BJ (cell line): ENCODE measurements at regions not wholly inside any gene's neighbourhood (a gene's known extent, or its start where the extent isn't known, plus 50 kb on each side); places are given as distances from the start of the nearest gene placed in this dataset.

Source experiments
- CTCF ChIA-PET: fragments of 350-600 bp; formaldehyde crosslinking; extraction: SDS; loops from one replicate; lab custom pipeline; 2021; ENCODE audit warnings: antibody characterized with exemption, inconsistent platforms; lab: Yijun Ruan, JAX
- POLR2A ChIA-PET: fragments of 300-600 bp; sonication (Branson Sonifier 250); formaldehyde crosslinking; extraction: SDS; loops from one replicate; lab custom pipeline; 2021; ENCODE audit warnings: antibody characterized with exemption; lab: Charles Lee
- DNase-seq: peaks from one replicate; pipeline ENCODE4 v3.0.0-alpha.2; 2011; ENCODE audit warnings: low read depth
- H3K27me3 ChIP-seq: 2 replicates; pipeline ENCODE4 v1.6.0; 2011; ENCODE audit warnings: low read length; ENCODE audit not compliant: control insufficient read depth, insufficient read depth
- H3K36me3 ChIP-seq: 2 replicates; pipeline ENCODE4 v1.5.1; 2011; ENCODE audit warnings: low read length; ENCODE audit not compliant: control insufficient read depth, insufficient read depth
- H3K4me3 ChIP-seq: 2 replicates; pipeline ENCODE4 v1.5.1; 2011; ENCODE audit warnings: low read depth, mild to moderate bottlenecking, control low read depth, low read length
- TF ChIP-seq, protein P1 (sequence below): IDR thresholded peaks from 2 replicates; pipeline ENCODE4 v1.5.1; 2011; ENCODE audit warnings: low read depth, mild to moderate bottlenecking, control low read depth, inconsistent platforms, low read length, moderate library complexity; ENCODE audit not compliant: insufficient read depth

DNA sequence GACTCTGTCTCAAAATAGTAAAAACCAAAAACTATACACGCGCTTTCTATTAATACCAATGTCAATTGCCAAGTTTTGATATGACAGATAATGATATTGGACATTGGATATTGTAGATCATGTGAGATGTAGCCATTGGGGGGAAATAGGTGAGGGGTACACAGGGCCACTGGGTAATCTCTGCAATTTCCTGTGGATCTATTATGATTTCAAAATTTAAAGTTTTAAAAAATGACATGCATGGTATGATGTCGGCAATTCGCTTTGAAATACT is 266.0 kb downstream of the PARN start:
- ChIA-PET CTCF (interaction anchor here (0.6 to 1.6 kb wide), 2 partner anchors 8 to 55 kb away, joined by 3 to 5 read pairs; no protein-coding TSS in a partner anchor), POLR2A (no interaction called here)

DNA sequence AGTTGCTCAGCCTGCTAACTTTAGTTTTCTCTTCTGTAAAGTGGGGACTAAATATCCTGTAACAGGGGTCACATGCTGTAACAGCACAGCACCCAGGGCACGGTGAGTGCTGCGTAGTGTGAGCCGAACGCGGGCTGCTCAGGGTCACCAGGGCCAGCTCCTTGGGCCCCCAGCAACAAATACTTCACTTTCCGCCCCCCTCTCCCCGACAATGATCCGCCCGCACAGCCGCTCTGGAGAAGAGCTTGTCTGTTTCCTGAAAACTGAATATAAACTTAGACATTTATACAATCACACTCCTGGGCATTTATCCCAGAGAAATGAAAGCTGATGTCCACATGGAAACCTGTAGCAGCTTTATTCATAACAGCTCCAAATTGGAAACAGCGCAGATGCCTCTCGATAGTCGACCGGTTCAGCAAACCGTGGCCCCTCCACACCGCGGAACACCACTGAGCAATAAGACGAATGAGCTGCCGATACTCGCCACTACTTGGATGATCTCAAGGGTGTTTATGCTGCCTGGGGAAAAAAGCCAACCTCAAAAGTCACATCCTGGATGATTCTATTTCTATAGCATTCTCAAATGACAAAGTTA is 267.2 kb downstream of the PARN start:
- ChIA-PET POLR2A (no interaction called here), CTCF (interaction anchor here (0.7 to 1.6 kb wide), 4 partner anchors 9 to 166 kb away, joined by 3 to 5 read pairs (median 4); no protein-coding TSS in a partner anchor)
- H3K36me3 ChIP-seq: no peaks in the 10 kb centered on the region
- no peaks in the 10 kb centered on the region; the same call in 1 of the 2 replicates for H3K27me3 ChIP-seq
- TF ChIP-seq, protein P1, sequence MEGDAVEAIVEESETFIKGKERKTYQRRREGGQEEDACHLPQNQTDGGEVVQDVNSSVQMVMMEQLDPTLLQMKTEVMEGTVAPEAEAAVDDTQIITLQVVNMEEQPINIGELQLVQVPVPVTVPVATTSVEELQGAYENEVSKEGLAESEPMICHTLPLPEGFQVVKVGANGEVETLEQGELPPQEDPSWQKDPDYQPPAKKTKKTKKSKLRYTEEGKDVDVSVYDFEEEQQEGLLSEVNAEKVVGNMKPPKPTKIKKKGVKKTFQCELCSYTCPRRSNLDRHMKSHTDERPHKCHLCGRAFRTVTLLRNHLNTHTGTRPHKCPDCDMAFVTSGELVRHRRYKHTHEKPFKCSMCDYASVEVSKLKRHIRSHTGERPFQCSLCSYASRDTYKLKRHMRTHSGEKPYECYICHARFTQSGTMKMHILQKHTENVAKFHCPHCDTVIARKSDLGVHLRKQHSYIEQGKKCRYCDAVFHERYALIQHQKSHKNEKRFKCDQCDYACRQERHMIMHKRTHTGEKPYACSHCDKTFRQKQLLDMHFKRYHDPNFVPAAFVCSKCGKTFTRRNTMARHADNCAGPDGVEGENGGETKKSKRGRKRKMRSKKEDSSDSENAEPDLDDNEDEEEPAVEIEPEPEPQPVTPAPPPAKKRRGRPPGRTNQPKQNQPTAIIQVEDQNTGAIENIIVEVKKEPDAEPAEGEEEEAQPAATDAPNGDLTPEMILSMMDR: no peak
- DNase-seq: peak; percentile 47
- peak overlapping the region; percentile 19; the same call in 1 of the 2 replicates for H3K4me3 ChIP-seq

More for the DNA sequence above, 266.0 kb downstream of the PARN start:
- TF ChIP-seq, protein P1: no peak
- Histone ChIP-seq H3K4me3 (no peak overlapping the region), H3K36me3 (no peaks in the 10 kb centered on the region), H3K27me3 (no peaks in the 10 kb centered on the region; the same call in 1 of the 2 replicates)
- DNase-seq: no peak

DNA sequence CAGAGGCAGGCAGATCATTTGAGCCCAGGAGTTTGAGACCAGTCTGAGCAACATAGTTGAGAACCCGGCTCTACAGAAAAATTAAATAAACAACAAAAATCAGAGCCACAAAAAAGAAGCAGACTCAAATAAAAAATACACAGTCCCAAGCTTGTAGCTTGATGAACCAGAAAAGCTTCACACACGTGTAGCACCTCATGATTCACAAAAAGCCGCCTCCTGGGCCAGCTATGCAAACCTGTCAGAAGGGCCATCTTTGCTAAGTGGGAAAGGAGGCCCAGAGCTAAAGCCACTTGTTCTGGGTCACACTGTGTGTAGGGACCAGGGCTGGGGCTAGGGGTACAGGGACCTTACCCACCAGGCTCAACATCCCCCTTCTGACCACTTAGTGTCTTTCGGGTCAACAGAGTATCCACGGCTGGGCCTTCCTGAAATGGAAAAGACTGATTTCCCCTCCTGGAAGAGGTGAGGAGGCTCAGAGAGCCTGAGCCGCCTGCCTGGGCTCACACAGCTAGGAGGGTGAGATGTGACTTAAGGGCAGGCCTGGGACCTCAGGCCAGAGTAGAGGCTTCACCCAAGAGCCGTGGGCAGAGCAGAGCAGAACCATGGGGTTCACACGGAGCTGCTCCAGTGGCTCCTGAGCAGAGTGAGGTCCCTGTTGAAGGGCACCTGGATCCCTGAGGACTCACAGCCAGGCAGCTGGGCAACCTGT is 269.6 kb downstream of the PARN start:
- no peaks in the 10 kb centered on the region for H3K36me3 ChIP-seq
- H3K4me3 ChIP-seq: no peak overlapping the region
- DNase-seq: no peak
- no peaks in the 10 kb centered on the region; the same call in 1 of the 2 replicates for H3K27me3 ChIP-seq
- TF ChIP-seq, protein P1: no peak
- ChIA-PET CTCF (interaction anchor here (1.1 kb wide), 2 partner anchors 10 to 65 kb away, joined by 3 to 4 read pairs; no protein-coding TSS in a partner anchor), POLR2A (interaction anchor here (0.6 kb wide), 1 partner anchor 95 kb away, joined by 3 read pairs; no protein-coding TSS in a partner anchor)

DNA sequence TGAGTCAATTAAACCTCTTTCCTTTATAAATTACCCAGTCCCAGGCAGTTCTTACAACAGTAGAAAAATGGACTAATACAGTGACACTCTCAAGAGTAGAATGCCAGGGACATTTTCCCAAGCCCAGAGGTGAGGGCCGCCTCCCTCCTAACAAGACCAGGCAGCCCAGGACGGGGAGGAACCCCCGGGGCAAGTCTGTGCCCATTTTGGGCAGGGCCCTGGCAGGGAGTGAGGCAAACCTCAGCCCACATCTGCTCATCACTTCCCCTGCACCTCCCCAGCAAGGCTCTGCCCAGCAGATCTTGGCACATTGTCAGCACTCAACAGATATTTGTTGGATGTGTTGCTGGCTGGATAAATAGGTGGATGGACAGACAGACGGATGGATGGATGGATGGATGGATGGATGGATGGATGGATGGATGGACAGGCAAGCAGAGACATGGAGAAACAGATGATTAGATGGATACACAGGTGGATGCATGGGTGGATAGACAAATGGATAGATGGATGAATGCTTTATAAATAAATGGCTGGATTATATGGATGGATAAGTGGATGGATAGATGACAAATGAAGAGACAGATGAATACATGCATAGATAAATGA is 271.3 kb downstream of the PARN start:
- ChIA-PET CTCF (no interaction called here), POLR2A (no interaction called here)
- H3K4me3 ChIP-seq: no peak overlapping the region

DNA sequence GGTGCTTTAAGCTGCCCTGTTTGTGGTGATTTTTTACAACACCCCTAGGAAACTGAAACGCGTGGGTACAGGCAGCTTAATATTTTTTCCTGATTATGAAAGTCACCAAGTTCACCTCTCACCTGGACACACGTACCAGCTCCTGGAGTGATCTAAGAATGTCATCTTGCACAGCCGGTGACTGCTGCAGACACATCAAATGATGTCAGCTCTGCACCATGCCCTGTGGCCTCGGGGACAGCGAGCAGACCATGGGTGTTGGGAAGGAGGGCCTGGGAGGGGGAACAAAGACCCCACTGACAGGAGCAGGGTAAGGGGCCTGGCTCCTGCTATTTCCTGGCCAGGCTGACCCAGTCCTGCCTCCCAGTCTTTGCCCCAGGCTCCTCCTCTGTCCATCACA is 272.7 kb downstream of the PARN start:
- Histone ChIP-seq H3K4me3 (no peak overlapping the region), H3K27me3 (no peaks in the 10 kb centered on the region; the same call in 1 of the 2 replicates), H3K36me3 (no peaks in the 10 kb centered on the region)
- POLR2A ChIA-PET: no interaction called here
- no peak for DNase-seq
- TF ChIP-seq, protein P1: no peak
- CTCF ChIA-PET: interaction anchor here (1.2 kb wide), 1 partner anchor 49 kb away, joined by 3 read pairs; no protein-coding TSS in a partner anchor

More for the DNA sequence above, 271.3 kb downstream of the PARN start:
- no peak for DNase-seq
- no peaks in the 10 kb centered on the region for H3K36me3 ChIP-seq
- TF ChIP-seq, protein P1: no peak
- no peaks in the 10 kb centered on the region; the same call in 1 of the 2 replicates for H3K27me3 ChIP-seq
